HCT116 (cell line): ENCODE measurements at regions not wholly inside any gene's neighbourhood (a gene's known extent, or its start where the extent isn't known, plus 50 kb on each side); places are given as distances from the start of the nearest gene placed in this dataset.

Experiments used
- ATAC-seq: fragments of 200-7000 bp; cut with Tn5 transposase; 2 replicates; pipeline ENCODE4 v1.9.1; 2020; ENCODE audit warnings: mild to moderate bottlenecking, moderate library complexity
- BruUV-seq: library from RNA; stranded (reverse); fragments of 400-500 nt; replicated peaks from 2 replicates; lab custom pipeline; 2021; lab: Mats Ljungman, UMichigan
- CTCF ChIA-PET: fragments of 300-600 bp; sonication (Branson Sonifier 250); formaldehyde crosslinking; loops from one replicate; lab custom pipeline; 2021; ENCODE audit warnings: antibody characterized with exemption; lab: Charles Lee
- POLR2A ChIA-PET: fragments of 300-600, 350-600 bp; sonication (Branson Sonifier 250); formaldehyde crosslinking; loops from one replicate; lab custom pipeline; 2021; ENCODE audit warnings: antibody characterized with exemption; lab: Charles Lee
- RAD21 ChIA-PET, 2 experiments: fragments of 300-600 bp; sonication (Branson Sonifier 250); formaldehyde crosslinking; loops; one replicate each; lab custom pipeline; 2023; ENCODE audit warnings: low total read pairs in 2 of 2; ENCODE audit not compliant: uncharacterized antibody in 2 of 2, unreplicated experiment in 2 of 2, low non-redundant PET in 1 of 2; lab: Charles Lee
- DNase-seq: peaks from one replicate; pipeline ENCODE4 v3.0.0-alpha.2; 2010; ENCODE audit warnings: low read depth, low spot score
- H2AFZ ChIP-seq: fragments of 200-600 bp; shearing (Covaris generic), sonication (generic); 2 replicates; pipeline ENCODE4 v1.6.1; 2017; ENCODE audit warnings: low read depth, mixed run types, mixed read lengths, antibody characterized with exemption, low read length; ENCODE audit not compliant: poor library complexity, severe bottlenecking
- H3K27ac ChIP-seq: 2 replicates; pipeline ENCODE4 v1.5.1; 2012; ENCODE audit warnings: low read depth, low read length
- H3K27me3 ChIP-seq: fragments of 200-600 bp; sonication (generic); 2 replicates; pipeline ENCODE4 v1.6.1; 2016; ENCODE audit warnings: mixed run types, low read length, mixed read lengths; ENCODE audit not compliant: insufficient read depth
- H3K36me3 ChIP-seq, 2 experiments: fragments of 200-500 bp in 1 of 2; fragments of 200-600 bp in 1 of 2; sonication (Bioruptor generic) in 1 of 2; sonication (generic) in 1 of 2; 2 replicates each; pipeline versions ENCODE4 v1.5.1 to v1.6.1; 2014 to 2016; ENCODE audit warnings: low read length in 2 of 2, inconsistent platforms in 1 of 2, mixed read lengths in 1 of 2, mixed run types in 1 of 2; ENCODE audit not compliant: insufficient read depth in 2 of 2, control insufficient read depth in 1 of 2
- H3K4me1 ChIP-seq, 2 experiments: fragments of 200-600 bp in 1 of 2; sonication (generic) in 1 of 2; 2 replicates each; pipeline versions ENCODE4 v1.5.1 to v1.6.1; 2012 to 2017; ENCODE audit warnings: low read length in 2 of 2, inconsistent platforms in 1 of 2, mild to moderate bottlenecking in 1 of 2, mixed read lengths in 1 of 2, mixed run types in 1 of 2, moderate library complexity in 1 of 2; ENCODE audit not compliant: insufficient read depth in 2 of 2, control insufficient read depth in 1 of 2
- H3K4me2 ChIP-seq: fragments of 200-600 bp; sonication (generic); 2 replicates; pipeline ENCODE4 v1.6.1; 2017; ENCODE audit warnings: mixed run types, low read length, mixed read lengths
- H3K4me3 ChIP-seq, 2 experiments: fragments of 200-600 bp in 1 of 2; sonication (generic) in 1 of 2; replicated peaks in 1 of 2; 2 replicates each; pipeline ENCODE4 v1.5.1; 2011 to 2016; ENCODE audit warnings: low read length in 2 of 2, control low read depth in 1 of 2, low read depth in 1 of 2, mild to moderate bottlenecking in 1 of 2, mixed read lengths in 1 of 2, mixed run types in 1 of 2
- H3K79me2 ChIP-seq: fragments of 200-600 bp; sonication (generic); 2 replicates; pipeline ENCODE4 v1.6.1; 2017; ENCODE audit warnings: mild to moderate bottlenecking, mixed run types, low read length, moderate library complexity, mixed read lengths; ENCODE audit not compliant: insufficient read depth
- H3K9ac ChIP-seq: fragments of 200-600 bp; sonication (generic); 2 replicates; pipeline ENCODE4 v1.6.1; 2016; ENCODE audit warnings: low read length, mixed read lengths
- H3K9me2 ChIP-seq: fragments of 200-600 bp; sonication (generic), shearing (Covaris generic); 2 replicates; pipeline ENCODE4 v1.6.1; 2017; ENCODE audit warnings: mixed run types, mild to moderate bottlenecking, moderate library complexity; ENCODE audit not compliant: insufficient read depth
- H3K9me3 ChIP-seq, 2 experiments: fragments of 200-500 bp in 1 of 2; fragments of 200-600 bp in 1 of 2; sonication (Bioruptor generic) in 1 of 2; sonication (generic) in 1 of 2; 2 replicates each; pipeline ENCODE4 v1.6.1; 2014 to 2017; ENCODE audit warnings: low read length in 2 of 2, mixed read lengths in 2 of 2, inconsistent platforms in 1 of 2, low read depth in 1 of 2, mild to moderate bottlenecking in 1 of 2, mixed run types in 1 of 2, moderate library complexity in 1 of 2; ENCODE audit not compliant: control insufficient read depth in 1 of 2, insufficient read depth in 1 of 2
- H4K20me1 ChIP-seq: fragments of 200-600 bp; sonication (generic), shearing (Covaris generic); 2 replicates; pipeline ENCODE4 v1.6.1; 2017; ENCODE audit warnings: mixed run types, mild to moderate bottlenecking, moderate library complexity; ENCODE audit not compliant: insufficient read depth
- CTCF ChIP-seq, 3 experiments: fragments of 200-600 bp in 1 of 3; sonication (generic) in 1 of 3; IDR thresholded peaks in 2 of 3; conservative IDR thresholded peaks in 1 of 3; 2 replicates each; pipeline ENCODE4 v1.5.1; 2012 to 2017; ENCODE audit warnings: low read depth in 2 of 3, low read length in 2 of 3, antibody characterized with exemption in 1 of 3, borderline replicate concordance in 1 of 3, control low read depth in 1 of 3, mild to moderate bottlenecking in 1 of 3, mixed read lengths in 1 of 3, mixed run types in 1 of 3, moderate library complexity in 1 of 3; ENCODE audit not compliant: insufficient read depth in 1 of 3
- ELF1 ChIP-seq: IDR thresholded peaks from 2 replicates; pipeline ENCODE4 v1.6.1; 2012; ENCODE audit warnings: low read depth, borderline replicate concordance
- EZH2 ChIP-seq: fragments of 200-600 bp; sonication (generic); IDR thresholded peaks from 2 replicates; pipeline ENCODE4 v1.6.1; 2017; ENCODE audit warnings: antibody characterized with exemption, mixed run types
- MAX ChIP-seq: IDR thresholded peaks from 2 replicates; pipeline ENCODE4 v1.6.1; 2012
- SP1 ChIP-seq: IDR thresholded peaks from 2 replicates; pipeline ENCODE4 v1.6.1; 2012; ENCODE audit warnings: low read depth
- TCF7L2 ChIP-seq: IDR thresholded peaks from 2 replicates; pipeline ENCODE4 v1.7.0; 2011; ENCODE audit warnings: borderline replicate concordance, inconsistent platforms; ENCODE audit not compliant: insufficient read depth, insufficient read length; ENCODE audit errors: extremely low read depth
- ZNF274 ChIP-seq: fragments of 200-500 bp; sonication (Bioruptor generic); IDR thresholded peaks from 2 replicates; pipeline ENCODE4 v1.6.1; 2014; ENCODE audit warnings: mild to moderate bottlenecking, low read depth, low read length, inconsistent platforms
- intact Hi-C: fragments of 100-400 bp; cut with micrococcal nuclease; formaldehyde crosslinking; loops from 2 replicates; pipeline ENCODE4 v1.10.0; 2022

GRCh38 chr20:53691811-53692192 is 98.2 kb upstream of the ZNF217 start:
- Histone ChIP-seq H3K4me1 (peaks cover 8 to 19% of the 10 kb centered on the region in 2 experiments; a peak in 3 of 4 replicates), H3K4me2 (peak overlapping the region; percentile 63), H3K79me2 (no peaks in the 10 kb centered on the region), H4K20me1 (no peaks in the 10 kb centered on the region), H3K27me3 (no peaks in the 10 kb centered on the region), H3K36me3 (no peaks in the 10 kb centered on the region), H3K9ac (no peak overlapping the region), H2AFZ (peak overlapping the region; percentile 91), H3K27ac (no peak overlapping the region), H3K9me2 (no peaks in the 10 kb centered on the region), H3K4me3 (peak overlapping the region in 1 of 2 experiments; percentile 26; a peak in 2 of 4 replicates), H3K9me3 (no peaks in the 10 kb centered on the region)
- POLR2A ChIA-PET, result no interaction called here
- CTCF ChIA-PET, result no interaction called here
- ATAC-seq (no peak; the same call in 1 of the 2 replicates), DNase-seq (no peak)
- TF ChIP-seq EZH2 (no peak), SP1 (no peak), ZNF274 (no peak), TCF7L2 (no peak), ELF1 (no peak), MAX (no peak), CTCF (IDR thresholded peaks at IDR 0.05 in 2 of 3, conservative IDR thresholded peaks at IDR 0.05 in 1 of 3; ENCODE audit: borderline replicate concordance in 1 of 3, insufficient read depth in 1 of 3, low read depth in 2 of 3, low read length in 2 of 3) (no peak)
- BruUV-seq, result no TSS peak
- intact Hi-C loops, result no loop called here
- RAD21 ChIA-PET, result no interaction called here
